Sigmoid colon (tissue), 4 donors: ENCODE measurements at regions not wholly inside any gene's neighbourhood (a gene's known extent, or its start where the extent isn't known, plus 50 kb on each side); places are given as distances from the start of the nearest gene placed in this dataset.

ENCODE experiments used
- CTCF ChIP-seq, 4 experiments: fragments of 450-650 bp in 3 of 4; fragments of 200-600 bp in 1 of 4; IDR thresholded peaks; one replicate each; pipeline ENCODE4 v1.5.1; 2016 to 2019; ENCODE audit warnings: antibody characterized with exemption in 4 of 4, mild to moderate bottlenecking in 3 of 4, moderate library complexity in 2 of 4
- EP300 ChIP-seq, 4 donors: sonication (generic); formaldehyde crosslinking; IDR thresholded peaks; one replicate each; pipeline ENCODE4 v1.6.1; 2017; ENCODE audit warnings: antibody characterized with exemption in 4 of 4
- POLR2A ChIP-seq, 2 donors: fragments of 450-650 bp; IDR thresholded peaks; one replicate each; pipeline ENCODE4 v1.6.1; 2016; ENCODE audit warnings: antibody characterized with exemption in 2 of 2, mild to moderate bottlenecking in 2 of 2, moderate library complexity in 2 of 2
- POLR2AphosphoS5 ChIP-seq, 4 donors: sonication (generic); formaldehyde crosslinking; IDR thresholded peaks; one replicate each; pipeline ENCODE4 v1.6.1; 2017; ENCODE audit warnings: antibody characterized with exemption in 4 of 4

DNA sequence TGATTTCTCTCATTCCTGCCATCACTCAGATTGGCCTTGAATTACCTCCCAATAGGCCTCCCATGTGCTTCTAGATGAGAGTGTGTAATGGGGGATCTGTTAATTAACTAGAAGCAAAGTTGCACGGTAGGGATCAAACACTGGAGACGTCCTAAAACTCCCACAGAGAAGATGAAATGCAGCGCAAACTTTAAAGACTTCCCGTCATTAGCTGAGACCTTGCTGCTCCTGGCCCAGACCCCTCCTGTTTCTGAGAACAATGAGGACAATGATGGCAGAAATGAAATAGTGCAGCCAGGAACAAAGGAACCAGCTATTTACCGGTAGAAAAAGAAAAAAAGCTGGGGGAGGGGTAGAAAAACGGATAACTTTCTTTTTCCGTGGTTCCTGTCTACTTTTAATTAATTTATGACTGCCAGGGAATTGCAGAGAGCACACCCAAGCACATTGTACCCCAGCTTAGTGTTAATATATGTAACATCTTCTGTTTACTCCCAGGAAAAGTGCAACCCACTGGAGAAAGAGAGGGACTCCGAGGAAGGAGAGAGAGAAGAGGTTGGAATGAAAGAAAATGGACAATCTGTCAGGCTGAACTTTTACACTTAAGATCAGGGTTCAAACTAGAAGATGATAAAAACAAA is 280.7 kb upstream of the SOX5 start:
- no peak for TF ChIP-seq CTCF (IDR thresholded peaks at IDR 0.05)
- TF ChIP-seq POLR2AphosphoS5 (IDR thresholded peaks at IDR 0.05), result no peak
- TF ChIP-seq POLR2A (IDR thresholded peaks at IDR 0.05), result no peak
- no peak for TF ChIP-seq EP300 (IDR thresholded peaks at IDR 0.05)
